ENCODE measurements at regions not wholly inside any gene's neighbourhood (a gene's known extent, or its start where the extent isn't known, plus 50 kb on each side); places are given as distances from the start of the nearest gene placed in this dataset.

DNA sequence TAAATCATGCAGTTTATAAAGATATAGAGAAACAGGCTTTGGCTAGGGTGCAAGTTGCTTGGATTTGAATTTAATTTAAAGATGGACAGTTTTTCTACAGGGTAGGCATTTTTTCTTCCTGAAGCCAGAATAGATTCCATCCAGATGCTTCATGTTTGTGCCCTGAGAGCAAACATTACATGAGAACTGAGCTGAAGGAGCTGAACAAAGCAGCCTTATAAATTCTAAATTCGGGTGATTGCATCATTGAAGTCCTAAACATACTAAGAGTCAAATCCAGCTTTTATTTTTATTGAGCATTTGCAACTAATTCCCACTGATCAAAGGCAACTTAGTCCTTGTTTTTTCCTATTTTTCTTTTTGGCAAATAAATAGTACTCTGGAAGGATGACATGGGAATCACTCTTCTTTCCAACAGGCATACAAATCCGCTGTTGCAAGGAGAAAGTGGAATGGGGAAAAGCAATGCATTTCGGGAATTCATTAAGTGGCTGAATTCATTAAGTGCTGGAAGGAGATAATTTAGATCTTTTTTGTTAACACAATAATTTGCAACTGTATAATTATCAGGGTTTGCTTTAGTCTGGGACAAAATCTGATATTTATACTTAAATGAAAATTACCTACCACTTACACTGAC lies 828.0 kb downstream of the SLC4A3 start (continued):
- no peak for TF ChIP-seq NCOA1 (IDR thresholded peaks at IDR 0.05; ENCODE audit: low read depth)
- TF ChIP-seq MEIS2 (IDR thresholded peaks at IDR 0.05; ENCODE audit: partially characterized antibody): no peak
- TF ChIP-seq, protein P1, sequence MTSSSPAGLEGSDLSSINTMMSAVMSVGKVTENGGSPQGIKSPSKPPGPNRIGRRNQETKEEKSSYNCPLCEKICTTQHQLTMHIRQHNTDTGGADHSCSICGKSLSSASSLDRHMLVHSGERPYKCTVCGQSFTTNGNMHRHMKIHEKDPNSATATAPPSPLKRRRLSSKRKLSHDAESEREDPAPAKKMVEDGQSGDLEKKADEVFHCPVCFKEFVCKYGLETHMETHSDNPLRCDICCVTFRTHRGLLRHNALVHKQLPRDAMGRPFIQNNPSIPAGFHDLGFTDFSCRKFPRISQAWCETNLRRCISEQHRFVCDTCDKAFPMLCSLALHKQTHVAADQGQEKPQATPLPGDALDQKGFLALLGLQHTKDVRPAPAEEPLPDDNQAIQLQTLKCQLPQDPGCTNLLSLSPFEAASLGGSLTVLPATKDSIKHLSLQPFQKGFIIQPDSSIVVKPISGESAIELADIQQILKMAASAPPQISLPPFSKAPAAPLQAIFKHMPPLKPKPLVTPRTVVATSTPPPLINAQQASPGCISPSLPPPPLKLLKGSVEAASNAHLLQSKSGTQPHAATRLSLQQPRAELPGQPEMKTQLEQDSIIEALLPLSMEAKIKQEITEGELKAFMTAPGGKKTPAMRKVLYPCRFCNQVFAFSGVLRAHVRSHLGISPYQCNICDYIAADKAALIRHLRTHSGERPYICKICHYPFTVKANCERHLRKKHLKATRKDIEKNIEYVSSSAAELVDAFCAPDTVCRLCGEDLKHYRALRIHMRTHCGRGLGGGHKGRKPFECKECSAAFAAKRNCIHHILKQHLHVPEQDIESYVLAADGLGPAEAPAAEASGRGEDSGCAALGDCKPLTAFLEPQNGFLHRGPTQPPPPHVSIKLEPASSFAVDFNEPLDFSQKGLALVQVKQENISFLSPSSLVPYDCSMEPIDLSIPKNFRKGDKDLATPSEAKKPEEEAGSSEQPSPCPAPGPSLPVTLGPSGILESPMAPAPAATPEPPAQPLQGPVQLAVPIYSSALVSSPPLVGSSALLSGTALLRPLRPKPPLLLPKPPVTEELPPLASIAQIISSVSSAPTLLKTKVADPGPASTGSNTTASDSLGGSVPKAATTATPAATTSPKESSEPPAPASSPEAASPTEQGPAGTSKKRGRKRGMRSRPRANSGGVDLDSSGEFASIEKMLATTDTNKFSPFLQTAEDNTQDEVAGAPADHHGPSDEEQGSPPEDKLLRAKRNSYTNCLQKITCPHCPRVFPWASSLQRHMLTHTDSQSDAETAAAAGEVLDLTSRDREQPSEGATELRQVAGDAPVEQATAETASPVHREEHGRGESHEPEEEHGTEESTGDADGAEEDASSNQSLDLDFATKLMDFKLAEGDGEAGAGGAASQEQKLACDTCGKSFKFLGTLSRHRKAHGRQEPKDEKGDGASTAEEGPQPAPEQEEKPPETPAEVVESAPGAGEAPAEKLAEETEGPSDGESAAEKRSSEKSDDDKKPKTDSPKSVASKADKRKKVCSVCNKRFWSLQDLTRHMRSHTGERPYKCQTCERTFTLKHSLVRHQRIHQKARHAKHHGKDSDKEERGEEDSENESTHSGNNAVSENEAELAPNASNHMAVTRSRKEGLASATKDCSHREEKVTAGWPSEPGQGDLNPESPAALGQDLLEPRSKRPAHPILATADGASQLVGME (CRISPR knock-in tag; IDR thresholded peaks at IDR 0.05): no peak
- no peak for TF ChIP-seq PPARD (CRISPR knock-in tag; IDR thresholded peaks at IDR 0.05)
- TF ChIP-seq, protein P2, sequence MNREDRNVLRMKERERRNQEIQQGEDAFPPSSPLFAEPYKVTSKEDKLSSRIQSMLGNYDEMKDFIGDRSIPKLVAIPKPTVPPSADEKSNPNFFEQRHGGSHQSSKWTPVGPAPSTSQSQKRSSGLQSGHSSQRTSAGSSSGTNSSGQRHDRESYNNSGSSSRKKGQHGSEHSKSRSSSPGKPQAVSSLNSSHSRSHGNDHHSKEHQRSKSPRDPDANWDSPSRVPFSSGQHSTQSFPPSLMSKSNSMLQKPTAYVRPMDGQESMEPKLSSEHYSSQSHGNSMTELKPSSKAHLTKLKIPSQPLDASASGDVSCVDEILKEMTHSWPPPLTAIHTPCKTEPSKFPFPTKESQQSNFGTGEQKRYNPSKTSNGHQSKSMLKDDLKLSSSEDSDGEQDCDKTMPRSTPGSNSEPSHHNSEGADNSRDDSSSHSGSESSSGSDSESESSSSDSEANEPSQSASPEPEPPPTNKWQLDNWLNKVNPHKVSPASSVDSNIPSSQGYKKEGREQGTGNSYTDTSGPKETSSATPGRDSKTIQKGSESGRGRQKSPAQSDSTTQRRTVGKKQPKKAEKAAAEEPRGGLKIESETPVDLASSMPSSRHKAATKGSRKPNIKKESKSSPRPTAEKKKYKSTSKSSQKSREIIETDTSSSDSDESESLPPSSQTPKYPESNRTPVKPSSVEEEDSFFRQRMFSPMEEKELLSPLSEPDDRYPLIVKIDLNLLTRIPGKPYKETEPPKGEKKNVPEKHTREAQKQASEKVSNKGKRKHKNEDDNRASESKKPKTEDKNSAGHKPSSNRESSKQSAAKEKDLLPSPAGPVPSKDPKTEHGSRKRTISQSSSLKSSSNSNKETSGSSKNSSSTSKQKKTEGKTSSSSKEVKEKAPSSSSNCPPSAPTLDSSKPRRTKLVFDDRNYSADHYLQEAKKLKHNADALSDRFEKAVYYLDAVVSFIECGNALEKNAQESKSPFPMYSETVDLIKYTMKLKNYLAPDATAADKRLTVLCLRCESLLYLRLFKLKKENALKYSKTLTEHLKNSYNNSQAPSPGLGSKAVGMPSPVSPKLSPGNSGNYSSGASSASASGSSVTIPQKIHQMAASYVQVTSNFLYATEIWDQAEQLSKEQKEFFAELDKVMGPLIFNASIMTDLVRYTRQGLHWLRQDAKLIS (CRISPR knock-in tag; IDR thresholded peaks at IDR 0.05): no peak
- TF ChIP-seq, protein P3, sequence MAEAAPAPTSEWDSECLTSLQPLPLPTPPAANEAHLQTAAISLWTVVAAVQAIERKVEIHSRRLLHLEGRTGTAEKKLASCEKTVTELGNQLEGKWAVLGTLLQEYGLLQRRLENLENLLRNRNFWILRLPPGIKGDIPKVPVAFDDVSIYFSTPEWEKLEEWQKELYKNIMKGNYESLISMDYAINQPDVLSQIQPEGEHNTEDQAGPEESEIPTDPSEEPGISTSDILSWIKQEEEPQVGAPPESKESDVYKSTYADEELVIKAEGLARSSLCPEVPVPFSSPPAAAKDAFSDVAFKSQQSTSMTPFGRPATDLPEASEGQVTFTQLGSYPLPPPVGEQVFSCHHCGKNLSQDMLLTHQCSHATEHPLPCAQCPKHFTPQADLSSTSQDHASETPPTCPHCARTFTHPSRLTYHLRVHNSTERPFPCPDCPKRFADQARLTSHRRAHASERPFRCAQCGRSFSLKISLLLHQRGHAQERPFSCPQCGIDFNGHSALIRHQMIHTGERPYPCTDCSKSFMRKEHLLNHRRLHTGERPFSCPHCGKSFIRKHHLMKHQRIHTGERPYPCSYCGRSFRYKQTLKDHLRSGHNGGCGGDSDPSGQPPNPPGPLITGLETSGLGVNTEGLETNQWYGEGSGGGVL (CRISPR knock-in tag; IDR thresholded peaks at IDR 0.05): no peak
- no peak for TF ChIP-seq CREBBP (IDR thresholded peaks at IDR 0.05; ENCODE audit: low read depth, low read length)
- TF ChIP-seq ZFP1 (CRISPR knock-in tag; IDR thresholded peaks at IDR 0.05): no peak
- TF ChIP-seq, protein P4, sequence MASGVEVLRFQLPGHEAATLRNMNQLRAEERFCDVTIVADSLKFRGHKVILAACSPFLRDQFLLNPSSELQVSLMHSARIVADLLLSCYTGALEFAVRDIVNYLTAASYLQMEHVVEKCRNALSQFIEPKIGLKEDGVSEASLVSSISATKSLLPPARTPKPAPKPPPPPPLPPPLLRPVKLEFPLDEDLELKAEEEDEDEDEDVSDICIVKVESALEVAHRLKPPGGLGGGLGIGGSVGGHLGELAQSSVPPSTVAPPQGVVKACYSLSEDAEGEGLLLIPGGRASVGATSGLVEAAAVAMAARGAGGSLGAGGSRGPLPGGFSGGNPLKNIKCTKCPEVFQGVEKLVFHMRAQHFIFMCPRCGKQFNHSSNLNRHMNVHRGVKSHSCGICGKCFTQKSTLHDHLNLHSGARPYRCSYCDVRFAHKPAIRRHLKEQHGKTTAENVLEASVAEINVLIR (CRISPR knock-in tag; IDR thresholded peaks at IDR 0.05): no peak
- TF ChIP-seq PHF20 (IDR thresholded peaks at IDR 0.05; ENCODE audit: partially characterized antibody): no peak
- no peak for TF ChIP-seq SETDB1 (IDR thresholded peaks at IDR 0.05; ENCODE audit: low read length)
- TF ChIP-seq USF2 (CRISPR knock-in tag; IDR thresholded peaks at IDR 0.05): no peak

Measured in K562 (cell line).